NCI-H1105 treated with DMSO at 0.1 percent for 48 hours (cell line): ENCODE measurements at regions not wholly inside any gene's neighbourhood (a gene's known extent, or its start where the extent isn't known, plus 50 kb on each side); places are given as distances from the start of the nearest gene placed in this dataset.

ENCODE experiments used
- DNase-seq: peaks from one replicate; lab custom pipeline; 2025; lab: John Stamatoyannopoulos, UW

GRCh38 chr1:183711741-183712361 lies 58.7 kb upstream of the APOBEC4 start:
- DNase-seq = no peak

- no peak for DNase-seq
Measured at GRCh38 chr1:183711165-183711682, 58.1 kb upstream of the APOBEC4 start.

- DNase-seq = no peak
Measured at GRCh38 chr1:183710734-183711133, 57.6 kb upstream of the APOBEC4 start.

- no peak for DNase-seq
Measured at GRCh38 chr1:183710333-183710732, 57.2 kb upstream of the APOBEC4 start.

- no peak for DNase-seq
Measured at GRCh38 chr1:183704131-183704530, 51.0 kb upstream of the APOBEC4 start.
